GM08714 (cell line): ENCODE measurements at regions not wholly inside any gene's neighbourhood (a gene's known extent, or its start where the extent isn't known, plus 50 kb on each side); places are given as distances from the start of the nearest gene placed in this dataset.
A peak's percentile ranks its signal among the peaks of the same experiment; 100 is the strongest.

Experiments
- H3K4me3 ChIP-seq: fragments of 200-500 bp; sonication (Bioruptor generic); 2 replicates; pipeline ENCODE4 v1.5.1; 2014; ENCODE audit warnings: mild to moderate bottlenecking, low read length, inconsistent platforms
- ZNF274 ChIP-seq: IDR thresholded peaks from 2 replicates; pipeline ENCODE4 v1.6.1; 2012; ENCODE audit warnings: mild to moderate bottlenecking, low read depth, low read length

- no peak for TF ChIP-seq ZNF274
- H3K4me3 ChIP-seq: no peak overlapping the region
Observed at GRCh38 chr18:70499218-70499691, 210.4 kb downstream of the SOCS6 start.

- no peak overlapping the region for H3K4me3 ChIP-seq
- TF ChIP-seq ZNF274: no peak
Observed at GRCh38 chr18:70496353-70497294, 207.8 kb downstream of the SOCS6 start.

GRCh38 chr18:70494524-70494923, 205.7 kb downstream of the SOCS6 start:
- TF ChIP-seq ZNF274: no peak
- no peak overlapping the region for H3K4me3 ChIP-seq

- TF ChIP-seq ZNF274: no peak
- H3K4me3 ChIP-seq: no peak overlapping the region
Observed at GRCh38 chr18:70493461-70493860, 204.6 kb downstream of the SOCS6 start.

GRCh38 chr18:70491734-70492348, 203.0 kb downstream of the SOCS6 start:
- H3K4me3 ChIP-seq: no peak overlapping the region
- no peak for TF ChIP-seq ZNF274

- no peak for TF ChIP-seq ZNF274
- no peak overlapping the region for H3K4me3 ChIP-seq
Observed at GRCh38 chr18:70489986-70490933, 201.4 kb downstream of the SOCS6 start.

- no peak overlapping the region for H3K4me3 ChIP-seq
- TF ChIP-seq ZNF274: no peak
Observed at GRCh38 chr18:70489571-70489970, 200.7 kb downstream of the SOCS6 start.

GRCh38 chr18:70469916-70470315, 181.1 kb downstream of the SOCS6 start:
- H3K4me3 ChIP-seq: no peak overlapping the region

GRCh38 chr18:70468861-70469547, 180.2 kb downstream of the SOCS6 start:
- no peak for TF ChIP-seq ZNF274
- no peak overlapping the region for H3K4me3 ChIP-seq

More at GRCh38 chr18:70469916-70470315, 181.1 kb downstream of the SOCS6 start:
- no peak for TF ChIP-seq ZNF274

- no peak for TF ChIP-seq ZNF274
- peak overlapping the region; percentile 20; the same call in 1 of the 2 replicates for H3K4me3 ChIP-seq
Observed at GRCh38 chr18:70464343-70465114, 175.7 kb downstream of the SOCS6 start.

- TF ChIP-seq ZNF274: no peak
- no peak overlapping the region for H3K4me3 ChIP-seq
Observed at GRCh38 chr18:70463085-70463484, 174.2 kb downstream of the SOCS6 start.

GRCh38 chr18:70462078-70462439, 173.2 kb downstream of the SOCS6 start:
- H3K4me3 ChIP-seq: no peak overlapping the region
- TF ChIP-seq ZNF274: no peak

GRCh38 chr18:70461323-70462077, 172.7 kb downstream of the SOCS6 start:
- no peak overlapping the region for H3K4me3 ChIP-seq
- TF ChIP-seq ZNF274: no peak
